Neuronal stem cell (in vitro differentiated cells): ENCODE measurements at regions not wholly inside any gene's neighbourhood (a gene's known extent, or its start where the extent isn't known, plus 50 kb on each side); places are given as distances from the start of the nearest gene placed in this dataset.
A peak's percentile ranks its signal among the peaks of the same experiment; 100 is the strongest.

Source experiments
- DNase-seq: peaks from one replicate; pipeline ENCODE4 v3.0.0-alpha.2; 2013; ENCODE audit warnings: low spot score
- H2AFZ ChIP-seq: one replicate; pipeline ENCODE4 v1.6.1; 2013; ENCODE audit warnings: mild to moderate bottlenecking, low read length, inconsistent platforms
- H2AK5ac ChIP-seq: 2 replicates; pipeline ENCODE4 v1.6.1; 2013; ENCODE audit warnings: low read depth, mild to moderate bottlenecking, inconsistent platforms, low read length, moderate library complexity, mixed read lengths
- H2BK120ac ChIP-seq: 2 replicates; pipeline ENCODE4 v1.6.1; 2013; ENCODE audit warnings: low read depth, mild to moderate bottlenecking, inconsistent platforms, low read length, moderate library complexity, mixed read lengths
- H2BK12ac ChIP-seq: one replicate; pipeline ENCODE4 v1.6.1; 2013; ENCODE audit warnings: low read length, inconsistent platforms
- H2BK15ac ChIP-seq: 2 replicates; pipeline ENCODE4 v1.6.1; 2013; ENCODE audit warnings: mild to moderate bottlenecking, low read length, inconsistent platforms, mixed read lengths
- H2BK5ac ChIP-seq: one replicate; pipeline ENCODE4 v1.6.1; 2013; ENCODE audit warnings: inconsistent platforms, mild to moderate bottlenecking, low read length, moderate library complexity
- H3K14ac ChIP-seq: one replicate; pipeline ENCODE4 v1.6.1; 2013; ENCODE audit warnings: low read length, inconsistent platforms
- H3K18ac ChIP-seq: 2 replicates; pipeline ENCODE4 v1.6.1; 2013; ENCODE audit warnings: low read length, inconsistent platforms
- H3K23ac ChIP-seq: 2 replicates; pipeline ENCODE4 v1.6.1; 2013; ENCODE audit warnings: low read depth, mild to moderate bottlenecking, mixed read lengths, low read length, inconsistent platforms; ENCODE audit not compliant: poor library complexity
- H3K27ac ChIP-seq: replicated peaks from 3 replicates; pipeline ENCODE4 v1.5.1; 2013; ENCODE audit warnings: low read length, inconsistent platforms
- H3K27me3 ChIP-seq, 3 experiments: 2 replicates each; pipeline ENCODE4 v1.6.1; 2013; ENCODE audit warnings: low read length in 3 of 3, mild to moderate bottlenecking in 2 of 3, inconsistent platforms in 1 of 3, low read depth in 1 of 3, mixed read lengths in 1 of 3, moderate library complexity in 1 of 3; ENCODE audit not compliant: control insufficient read depth in 3 of 3, insufficient read depth in 3 of 3
- H3K36me3 ChIP-seq, 2 donors: replicated peaks in 1 of 2; 2 replicates each; pipeline ENCODE4 v1.6.1; 2013; ENCODE audit warnings: low read length in 2 of 2; ENCODE audit not compliant: control insufficient read depth in 2 of 2, insufficient read depth in 2 of 2
- H3K4ac ChIP-seq: 2 replicates; pipeline ENCODE4 v1.6.1; 2013; ENCODE audit warnings: inconsistent platforms, mild to moderate bottlenecking, low read length, moderate library complexity
- H3K4me1 ChIP-seq, 2 donors: 1 replicate in 1 of 2; 2 replicates in 1 of 2; pipeline ENCODE4 v1.6.1; 2013; ENCODE audit warnings: low read length in 2 of 2, low read depth in 1 of 2; ENCODE audit not compliant: control insufficient read depth in 2 of 2, insufficient read depth in 1 of 2
- H3K4me2 ChIP-seq: one replicate; pipeline ENCODE4 v1.6.1; 2013; ENCODE audit warnings: mild to moderate bottlenecking, low read length, inconsistent platforms; ENCODE audit not compliant: insufficient read depth, poor library complexity, severe bottlenecking
- H3K4me3 ChIP-seq, 2 donors: 2 replicates each; pipeline ENCODE4 v1.5.1; 2013; ENCODE audit warnings: low read length in 2 of 2, mild to moderate bottlenecking in 2 of 2, inconsistent platforms in 1 of 2, moderate library complexity in 1 of 2
- H3K79me1 ChIP-seq: one replicate; pipeline ENCODE4 v1.6.1; 2013; ENCODE audit warnings: low read depth, mild to moderate bottlenecking, inconsistent platforms, low read length, moderate library complexity
- H3K9ac ChIP-seq: one replicate; pipeline ENCODE4 v1.6.1; 2013; ENCODE audit warnings: mild to moderate bottlenecking, low read depth, low read length, inconsistent platforms; ENCODE audit not compliant: poor library complexity
- H3K9me3 ChIP-seq, 2 donors: replicated peaks in 1 of 2; 2 replicates each; pipeline versions ENCODE3 to v1.6.1; 2013; ENCODE audit warnings: low read length in 2 of 2, mild to moderate bottlenecking in 2 of 2, inconsistent platforms in 1 of 2, low read depth in 1 of 2, mixed read lengths in 1 of 2, moderate library complexity in 1 of 2; ENCODE audit not compliant: control insufficient read depth in 2 of 2, insufficient read depth in 1 of 2
- H4K8ac ChIP-seq: one replicate; pipeline ENCODE4 v1.6.1; 2013; ENCODE audit warnings: low read depth, mild to moderate bottlenecking, inconsistent platforms, low read length, moderate library complexity
- H4K91ac ChIP-seq: one replicate; pipeline ENCODE4 v1.6.1; 2013; ENCODE audit warnings: low read length, low read depth, mild to moderate bottlenecking, inconsistent platforms; ENCODE audit not compliant: poor library complexity
- WGBS, 2 donors: extraction: QIAGEN DNeasy Blood & Tissue Kit; methylation state at CpG; one replicate each; pipeline ENCODE4 v1.1.7; 2013; ENCODE audit warnings: missing lambda C conversion rate in 2 of 2, mixed read lengths in 1 of 2; ENCODE audit not compliant: insufficient read length in 2 of 2, insufficient replicate concordance in 1 of 2; ENCODE audit errors: extremely low coverage in 2 of 2; 5-methylcytosine and 5-hydroxymethylcytosine counted together

GRCh38 chr10:109474812-109475211 lies 448.5 kb downstream of the XPNPEP1 start:
- Histone ChIP-seq H2BK12ac (no peak overlapping the region), H2BK120ac (no peak overlapping the region), H3K4me3 (no peak overlapping the region), H3K9me3 (no peaks in the 10 kb centered on the region), H2AK5ac (no peak overlapping the region), H2BK15ac (no peak overlapping the region), H4K8ac (no peak overlapping the region), H3K4me1 (peaks cover 0 to 30% of the 10 kb centered on the region in 2 donors), H3K27me3 (no peaks in the 10 kb centered on the region), H3K18ac (no peak overlapping the region), H3K23ac (no peak overlapping the region), H3K4me2 (no peak overlapping the region), H3K27ac (peak overlapping the region; percentile 93), H2BK5ac (no peak overlapping the region), H3K9ac (no peak overlapping the region), H3K79me1 (no peaks in the 10 kb centered on the region), H2AFZ (no peak overlapping the region), H3K36me3 (no peaks in the 10 kb centered on the region), H3K4ac (no peak overlapping the region), H4K91ac (no peak overlapping the region), H3K14ac (no peak overlapping the region)
- WGBS, 2 donors: no CpG with 5 or more reads among the region's 4 CpGs
- DNase-seq: peak; percentile 65

DNA sequence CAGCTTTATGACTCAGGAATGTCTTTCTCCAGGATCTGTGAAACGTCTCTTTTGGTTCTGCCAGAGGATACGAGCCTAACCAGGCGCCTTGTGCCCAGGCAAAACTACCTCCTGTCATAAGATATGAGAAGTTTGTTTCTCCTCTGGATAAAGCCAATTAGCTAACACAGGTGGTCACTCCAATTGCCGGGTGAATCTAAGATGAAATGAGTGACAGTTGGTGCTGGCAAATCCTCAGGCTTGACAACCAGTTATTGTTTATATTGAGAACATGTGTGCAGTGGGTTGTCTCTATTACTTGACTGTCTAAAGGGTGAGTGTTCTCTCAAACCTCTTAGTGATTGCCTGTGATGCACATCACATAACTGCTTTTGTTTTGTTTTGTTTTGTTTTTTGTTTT lies 449.1 kb downstream of the XPNPEP1 start:
- H3K4ac ChIP-seq: no peak overlapping the region
- no peak overlapping the region for H2BK5ac ChIP-seq
- peak overlapping the region; percentile 93 for H3K27ac ChIP-seq
- H3K14ac ChIP-seq: no peak overlapping the region
- no peak overlapping the region for H2BK15ac ChIP-seq
- no peak overlapping the region for H3K18ac ChIP-seq
- no peak overlapping the region for H2BK120ac ChIP-seq
- no peaks in the 10 kb centered on the region for H3K79me1 ChIP-seq
- no peak overlapping the region for H4K91ac ChIP-seq
- no peak overlapping the region for H3K4me3 ChIP-seq
- H3K27me3 ChIP-seq: no peaks in the 10 kb centered on the region
- H2BK12ac ChIP-seq: no peak overlapping the region
- H3K9me3 ChIP-seq: no peaks in the 10 kb centered on the region
- no peak overlapping the region for H3K4me2 ChIP-seq
- no peak overlapping the region for H2AFZ ChIP-seq
- WGBS, 2 donors: no CpG with 5 or more reads among the region's 4 CpGs
- H3K23ac ChIP-seq: no peak overlapping the region
- H3K36me3 ChIP-seq: no peaks in the 10 kb centered on the region
- no peak overlapping the region for H3K9ac ChIP-seq
- H3K4me1 ChIP-seq: peaks cover 0 to 30% of the 10 kb centered on the region in 2 donors
- H4K8ac ChIP-seq: no peak overlapping the region
- no peak overlapping the region for H2AK5ac ChIP-seq
- no peak for DNase-seq

DNA sequence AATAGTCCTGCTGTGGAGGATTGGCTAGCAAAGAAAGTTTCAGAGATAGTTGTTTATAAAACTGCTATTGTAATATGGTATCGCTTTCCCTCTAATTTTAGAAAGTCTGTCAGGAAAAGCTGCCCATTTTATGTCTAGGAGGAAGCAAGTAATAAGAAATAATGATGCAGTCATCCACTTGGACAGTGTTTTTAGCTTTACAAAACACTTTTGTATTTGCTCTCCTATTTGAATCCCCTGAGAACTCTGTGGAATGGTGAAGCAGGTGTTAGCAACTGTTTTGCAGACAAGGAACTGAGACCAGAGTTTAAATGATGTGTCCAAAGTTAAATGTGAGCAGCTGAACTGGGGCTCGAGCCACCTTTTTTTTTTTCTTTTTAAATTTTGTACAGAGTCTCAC lies 455.8 kb downstream of the XPNPEP1 start:
- H3K4me3 ChIP-seq: no peak overlapping the region

GRCh38 chr10:109464949-109465348 lies 458.4 kb downstream of the XPNPEP1 start:
- Histone ChIP-seq H3K4ac (no peak overlapping the region), H3K4me3 (no peak overlapping the region), H3K9me3 (no peaks in the 10 kb centered on the region), H3K4me1 (no peaks in the 10 kb centered on the region), H3K14ac (no peak overlapping the region), H2BK12ac (peak overlapping the region; percentile 93), H2BK120ac (no peak overlapping the region), H3K36me3 (no peaks in the 10 kb centered on the region), H4K91ac (no peak overlapping the region), H3K9ac (no peak overlapping the region), H4K8ac (no peak overlapping the region), H2AK5ac (peak overlapping the region; percentile 20), H3K27ac (no peak overlapping the region), H3K27me3 (no peaks in the 10 kb centered on the region), H3K79me1 (no peaks in the 10 kb centered on the region), H2AFZ (no peak overlapping the region), H2BK5ac (no peak overlapping the region), H3K23ac (no peak overlapping the region), H3K18ac (peak overlapping the region; percentile 50), H2BK15ac (no peak overlapping the region), H3K4me2 (no peak overlapping the region)
- DNase-seq: no peak
- WGBS, 2 donors: no CpG with 5 or more reads among the region's 3 CpGs

More for the DNA sequence above, 455.8 kb downstream of the XPNPEP1 start:
- Histone ChIP-seq H3K9ac (no peak overlapping the region), H3K4me1 (peaks cover 0 to 6% of the 10 kb centered on the region in 2 donors), H3K27me3 (no peaks in the 10 kb centered on the region), H3K27ac (no peak overlapping the region), H3K79me1 (no peaks in the 10 kb centered on the region), H2BK120ac (no peak overlapping the region), H3K9me3 (no peaks in the 10 kb centered on the region), H3K4me2 (no peak overlapping the region), H4K8ac (no peak overlapping the region), H4K91ac (no peak overlapping the region), H2AK5ac (no peak overlapping the region), H2BK12ac (no peak overlapping the region), H2BK5ac (no peak overlapping the region), H3K23ac (no peak overlapping the region), H3K14ac (no peak overlapping the region), H2BK15ac (no peak overlapping the region), H3K18ac (no peak overlapping the region), H3K36me3 (no peaks in the 10 kb centered on the region), H2AFZ (no peak overlapping the region), H3K4ac (no peak overlapping the region)
- no CpG with 5 or more reads among the region's 2 CpGs for WGBS, 2 donors
- DNase-seq: no peak
